HepG2 (cell line): ENCODE measurements at regions not wholly inside any gene's neighbourhood (a gene's known extent, or its start where the extent isn't known, plus 50 kb on each side); places are given as distances from the start of the nearest gene placed in this dataset.

Source experiments
- CHD2 ChIP-seq: IDR thresholded peaks from 2 replicates; pipeline ENCODE4 v1.6.1; 2011; ENCODE audit warnings: low read depth, low read length, improper control_type of control experiment
- HDAC2 ChIP-seq: sonication (generic); formaldehyde crosslinking; IDR thresholded peaks from 2 replicates; pipeline ENCODE4 v1.4.0; 2020; ENCODE audit warnings: missing genetic modification reagents
- HMGA1 ChIP-seq: sonication (generic); formaldehyde crosslinking; conservative IDR thresholded peaks from 2 replicates; pipeline ENCODE4 v1.4.0; 2020; ENCODE audit warnings: missing genetic modification reagents
- HNRNPK ChIP-seq: fragments of 200-400 bp; formaldehyde crosslinking; IDR thresholded peaks from 2 replicates; pipeline ENCODE4 v1.6.1; 2018; ENCODE audit warnings: low read length, low read depth, moderate library complexity, mild to moderate bottlenecking; ENCODE audit not compliant: poor library complexity, severe bottlenecking
- IRF2 ChIP-seq: IDR thresholded peaks from 2 replicates; pipeline ENCODE4 v1.6.1; 2018; ENCODE audit warnings: missing genetic modification reagents, missing compliant biosample characterization
- JDP2 ChIP-seq: sonication (generic); formaldehyde crosslinking; IDR thresholded peaks from 2 replicates; pipeline ENCODE4 v1.8.1; 2022; ENCODE audit warnings: missing genetic modification reagents, borderline replicate concordance
- MAFG ChIP-seq: sonication (generic); formaldehyde crosslinking; IDR thresholded peaks from 2 replicates; pipeline ENCODE4 v1.5.1; 2020; ENCODE audit warnings: mild to moderate bottlenecking, missing genetic modification reagents
- NFKBIZ ChIP-seq: IDR thresholded peaks from 2 replicates; pipeline ENCODE4 v1.6.1; 2018; ENCODE audit warnings: missing genetic modification reagents, missing compliant biosample characterization
- NFRKB ChIP-seq: fragments of 450-650 bp; IDR thresholded peaks from 2 replicates; pipeline ENCODE4 v1.6.1; 2017
- NFYB ChIP-seq: sonication (generic); formaldehyde crosslinking; IDR thresholded peaks from 2 replicates; pipeline ENCODE4 v1.4.0; 2020; ENCODE audit warnings: missing genetic modification reagents
- PLRG1 ChIP-seq: fragments of 450-650 bp; conservative IDR thresholded peaks from 2 replicates; pipeline ENCODE4 v1.6.1; 2016
- POLR2AphosphoS2 ChIP-seq: IDR thresholded peaks from 2 replicates; pipeline ENCODE4 v1.6.1; 2011; ENCODE audit warnings: low read depth, low read length, improper control_type of control experiment
- RXRA ChIP-seq: sonication (generic); formaldehyde crosslinking; IDR thresholded peaks from 2 replicates; pipeline ENCODE4 v1.5.1; 2020; ENCODE audit warnings: missing genetic modification reagents
- SNAPC2 ChIP-seq: sonication (generic); formaldehyde crosslinking; IDR thresholded peaks from 2 replicates; pipeline ENCODE4 v1.8.1; 2022; ENCODE audit warnings: mild to moderate bottlenecking, missing genetic modification reagents
- SSRP1 ChIP-seq: IDR thresholded peaks from 2 replicates; pipeline ENCODE4 v1.6.1; 2016; ENCODE audit warnings: control low read depth
- ZFP41 ChIP-seq: sonication (generic); formaldehyde crosslinking; IDR thresholded peaks from 2 replicates; pipeline ENCODE4 v1.4.0; 2020; ENCODE audit warnings: mild to moderate bottlenecking, missing genetic modification reagents, borderline replicate concordance
- ZNF543 ChIP-seq: sonication (generic); formaldehyde crosslinking; IDR thresholded peaks from 2 replicates; pipeline ENCODE4 v1.4.0; 2020; ENCODE audit warnings: mild to moderate bottlenecking, missing genetic modification reagents
- ZNF552 ChIP-seq: sonication (generic); formaldehyde crosslinking; IDR thresholded peaks from 2 replicates; pipeline ENCODE4 v1.9.0; 2022; ENCODE audit warnings: missing genetic modification reagents, mild to moderate bottlenecking, borderline replicate concordance
- ZNF557 ChIP-seq: sonication (generic); formaldehyde crosslinking; IDR thresholded peaks from 2 replicates; pipeline ENCODE4 v1.4.0; 2020; ENCODE audit warnings: missing genetic modification reagents
- ZNF644 ChIP-seq: IDR thresholded peaks from 2 replicates; pipeline ENCODE4 v1.6.1; 2016; ENCODE audit warnings: low read depth
- ZNF652 ChIP-seq: IDR thresholded peaks from 2 replicates; pipeline ENCODE4 v1.6.1; 2016; ENCODE audit warnings: low read depth, borderline replicate concordance
- ZNF660 ChIP-seq: sonication (generic); formaldehyde crosslinking; IDR thresholded peaks from 2 replicates; pipeline ENCODE4 v1.5.1; 2020; ENCODE audit warnings: mild to moderate bottlenecking, low read depth, missing genetic modification reagents, borderline replicate concordance
- ZNF773 ChIP-seq: sonication (generic); formaldehyde crosslinking; IDR thresholded peaks from 2 replicates; pipeline ENCODE4 v1.4.0; 2020; ENCODE audit warnings: missing genetic modification reagents, borderline replicate concordance
- ZNF788 ChIP-seq: sonication (generic); formaldehyde crosslinking; IDR thresholded peaks from 2 replicates; pipeline ENCODE4 v1.5.0; 2020; ENCODE audit warnings: mild to moderate bottlenecking, missing genetic modification reagents, borderline replicate concordance
- TF ChIP-seq, protein P1 (sequence below): sonication (generic); formaldehyde crosslinking; IDR thresholded peaks from 2 replicates; pipeline ENCODE4 v1.9.0; 2021; ENCODE audit warnings: missing genetic modification reagents, borderline replicate concordance
- TF ChIP-seq, protein P2 (sequence below): sonication (generic); formaldehyde crosslinking; conservative IDR thresholded peaks from 2 replicates; pipeline ENCODE4 v1.4.0; 2020; ENCODE audit warnings: mild to moderate bottlenecking, missing genetic modification reagents, moderate library complexity
- TF ChIP-seq, protein P3 (sequence below), 2 experiments: sonication (generic) in 1 of 2; formaldehyde crosslinking in 1 of 2; IDR thresholded peaks; 2 replicates each; pipeline versions ENCODE4 v1.5.1 to v1.6.1; 2011 to 2020; ENCODE audit warnings: borderline replicate concordance in 1 of 2, low read depth in 1 of 2, low read length in 1 of 2, mild to moderate bottlenecking in 1 of 2, missing genetic modification reagents in 1 of 2, moderate library complexity in 1 of 2

DNA sequence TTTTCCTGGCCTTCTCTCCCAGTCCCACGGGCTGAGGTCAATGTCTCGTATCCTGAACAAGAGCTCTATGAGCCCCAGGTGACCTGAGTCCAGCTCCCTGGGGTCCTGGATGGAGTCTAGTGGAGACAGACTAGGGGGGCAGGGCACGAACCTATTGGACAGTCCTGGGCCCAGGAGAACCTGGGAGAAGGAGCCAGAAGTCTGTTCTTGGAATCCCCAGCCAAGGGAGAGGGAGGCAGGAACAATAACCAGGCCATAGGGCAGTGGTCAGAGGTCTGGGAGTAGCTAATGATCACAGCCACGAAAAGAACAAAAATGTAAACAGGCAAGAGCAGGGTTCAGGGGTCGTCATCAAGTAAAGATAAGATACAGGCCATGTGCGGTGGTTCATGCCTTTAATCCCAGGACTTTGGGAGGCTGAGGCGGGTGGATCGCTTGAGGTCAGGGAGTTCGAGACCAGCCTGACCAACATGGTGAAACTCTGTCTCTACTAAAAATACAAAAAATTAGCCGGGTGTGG is 60.8 kb downstream of the COPRS start (continued):
- no peak for TF ChIP-seq ZNF773 (CRISPR knock-in tag)
- no peak for TF ChIP-seq POLR2AphosphoS2
- no peak for TF ChIP-seq HNRNPK
- TF ChIP-seq CHD2, result no peak
- TF ChIP-seq ZNF652 (CRISPR knock-in tag), result 0 out of 2 replicates have a peak, but pooled peaks have one; percentile 18
- TF ChIP-seq SSRP1 (CRISPR knock-in tag), result no peak
- TF ChIP-seq MAFG, result no peak
- TF ChIP-seq, protein P1, sequence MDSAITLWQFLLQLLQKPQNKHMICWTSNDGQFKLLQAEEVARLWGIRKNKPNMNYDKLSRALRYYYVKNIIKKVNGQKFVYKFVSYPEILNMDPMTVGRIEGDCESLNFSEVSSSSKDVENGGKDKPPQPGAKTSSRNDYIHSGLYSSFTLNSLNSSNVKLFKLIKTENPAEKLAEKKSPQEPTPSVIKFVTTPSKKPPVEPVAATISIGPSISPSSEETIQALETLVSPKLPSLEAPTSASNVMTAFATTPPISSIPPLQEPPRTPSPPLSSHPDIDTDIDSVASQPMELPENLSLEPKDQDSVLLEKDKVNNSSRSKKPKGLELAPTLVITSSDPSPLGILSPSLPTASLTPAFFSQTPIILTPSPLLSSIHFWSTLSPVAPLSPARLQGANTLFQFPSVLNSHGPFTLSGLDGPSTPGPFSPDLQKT (CRISPR knock-in tag), result no peak
- no peak for TF ChIP-seq NFYB
- TF ChIP-seq PLRG1, result no peak
- no peak for TF ChIP-seq NFKBIZ (CRISPR knock-in tag)
- TF ChIP-seq NFRKB, result no peak
- no peak for TF ChIP-seq ZNF552 (CRISPR knock-in tag)
- no peak for TF ChIP-seq HMGA1 (CRISPR knock-in tag)
- TF ChIP-seq IRF2, result no peak; the same call in 1 of the 2 replicates
- TF ChIP-seq, protein P2, sequence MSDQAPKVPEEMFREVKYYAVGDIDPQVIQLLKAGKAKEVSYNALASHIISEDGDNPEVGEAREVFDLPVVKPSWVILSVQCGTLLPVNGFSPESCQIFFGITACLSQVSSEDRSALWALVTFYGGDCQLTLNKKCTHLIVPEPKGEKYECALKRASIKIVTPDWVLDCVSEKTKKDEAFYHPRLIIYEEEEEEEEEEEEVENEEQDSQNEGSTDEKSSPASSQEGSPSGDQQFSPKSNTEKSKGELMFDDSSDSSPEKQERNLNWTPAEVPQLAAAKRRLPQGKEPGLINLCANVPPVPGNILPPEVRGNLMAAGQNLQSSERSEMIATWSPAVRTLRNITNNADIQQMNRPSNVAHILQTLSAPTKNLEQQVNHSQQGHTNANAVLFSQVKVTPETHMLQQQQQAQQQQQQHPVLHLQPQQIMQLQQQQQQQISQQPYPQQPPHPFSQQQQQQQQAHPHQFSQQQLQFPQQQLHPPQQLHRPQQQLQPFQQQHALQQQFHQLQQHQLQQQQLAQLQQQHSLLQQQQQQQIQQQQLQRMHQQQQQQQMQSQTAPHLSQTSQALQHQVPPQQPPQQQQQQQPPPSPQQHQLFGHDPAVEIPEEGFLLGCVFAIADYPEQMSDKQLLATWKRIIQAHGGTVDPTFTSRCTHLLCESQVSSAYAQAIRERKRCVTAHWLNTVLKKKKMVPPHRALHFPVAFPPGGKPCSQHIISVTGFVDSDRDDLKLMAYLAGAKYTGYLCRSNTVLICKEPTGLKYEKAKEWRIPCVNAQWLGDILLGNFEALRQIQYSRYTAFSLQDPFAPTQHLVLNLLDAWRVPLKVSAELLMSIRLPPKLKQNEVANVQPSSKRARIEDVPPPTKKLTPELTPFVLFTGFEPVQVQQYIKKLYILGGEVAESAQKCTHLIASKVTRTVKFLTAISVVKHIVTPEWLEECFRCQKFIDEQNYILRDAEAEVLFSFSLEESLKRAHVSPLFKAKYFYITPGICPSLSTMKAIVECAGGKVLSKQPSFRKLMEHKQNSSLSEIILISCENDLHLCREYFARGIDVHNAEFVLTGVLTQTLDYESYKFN (CRISPR knock-in tag), result peak; percentile 93
- TF ChIP-seq ZNF788 (CRISPR knock-in tag), result peak; percentile 78; the same call in 1 of the 2 replicates
- TF ChIP-seq, protein P3, sequence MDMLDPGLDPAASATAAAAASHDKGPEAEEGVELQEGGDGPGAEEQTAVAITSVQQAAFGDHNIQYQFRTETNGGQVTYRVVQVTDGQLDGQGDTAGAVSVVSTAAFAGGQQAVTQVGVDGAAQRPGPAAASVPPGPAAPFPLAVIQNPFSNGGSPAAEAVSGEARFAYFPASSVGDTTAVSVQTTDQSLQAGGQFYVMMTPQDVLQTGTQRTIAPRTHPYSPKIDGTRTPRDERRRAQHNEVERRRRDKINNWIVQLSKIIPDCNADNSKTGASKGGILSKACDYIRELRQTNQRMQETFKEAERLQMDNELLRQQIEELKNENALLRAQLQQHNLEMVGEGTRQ (IDR thresholded peaks at IDR 0.05; ENCODE audit: low read depth, low read length), result no peak
- TF ChIP-seq, protein P3 (CRISPR knock-in tag; IDR thresholded peaks at IDR 0.05; ENCODE audit: borderline replicate concordance), result no peak
- peak; percentile 65; the same call in 1 of the 2 replicates for TF ChIP-seq RXRA (CRISPR knock-in tag)
- peak; percentile 52; the same call in 1 of the 2 replicates for TF ChIP-seq ZNF644 (CRISPR knock-in tag)
- TF ChIP-seq JDP2 (CRISPR knock-in tag), result no peak
- TF ChIP-seq ZNF543 (CRISPR knock-in tag), result no peak
- TF ChIP-seq ZNF660, result no peak
- TF ChIP-seq ZFP41 (CRISPR knock-in tag), result no peak
- 0 out of 2 replicates have a peak, but pooled peaks have one; percentile 68 for TF ChIP-seq SNAPC2 (CRISPR knock-in tag)
- peak; percentile 80 for TF ChIP-seq HDAC2 (CRISPR knock-in tag)
- TF ChIP-seq ZNF557, result no peak
